ENCODE measurements at regions not wholly inside any gene's neighbourhood (a gene's known extent, or its start where the extent isn't known, plus 50 kb on each side); places are given as distances from the start of the nearest gene placed in this dataset.

- CTCF ChIA-PET: no interaction called here
- Histone ChIP-seq H4K20me1 (replicated peaks; ENCODE audit: control insufficient read depth, extremely low read depth, insufficient read depth, low read length) (no peaks in the 10 kb centered on the region), H3K9me3 (replicated peaks; ENCODE audit: control insufficient read depth, insufficient read depth, low read length) (peaks cover 9% of the 10 kb centered on the region), H3K9ac (replicated peaks; ENCODE audit: extremely low read depth, insufficient read depth, low read length) (no peak overlapping the region), H3K27ac (ENCODE audit: insufficient read depth, low read depth, low read length) (no peak overlapping the region), H2AFZ (ENCODE audit: low read depth, low read length) (no peak overlapping the region), H3K79me2 (ENCODE audit: control insufficient read depth, insufficient read depth, low read length) (no peaks in the 10 kb centered on the region), H3K4me1 (ENCODE audit: control insufficient read depth, extremely low read depth, insufficient read depth, low read length) (no peaks in the 10 kb centered on the region), H3K36me3 (ENCODE audit: control insufficient read depth in 2 of 2, extremely low read depth in 1 of 2, insufficient read depth in 2 of 2, low read length in 2 of 2) (no peaks in the 10 kb centered on the region), H3K9me1 (replicated peaks; ENCODE audit: control insufficient read depth, extremely low read depth, insufficient read depth, low read length) (no peaks in the 10 kb centered on the region), H3K4me2 (ENCODE audit: insufficient read depth, low read length) (no peak overlapping the region), H3K4me3 (replicated peaks in 1 of 3; ENCODE audit: insufficient read depth in 1 of 3, low read depth in 1 of 3, low read length in 3 of 3) (no peak overlapping the region), H3K27me3 (ENCODE audit: control insufficient read depth in 2 of 2, insufficient read depth in 2 of 2, low read length in 2 of 2) (no peaks in the 10 kb centered on the region)
- no TSS peak for BruUV-seq (replicated peaks)
- FAIRE-seq: no peak
- POLR2A ChIA-PET: no interaction called here
- intact Hi-C loops (cut with micrococcal nuclease): no loop called here
- dilution Hi-C loops (cut with MboI; ENCODE audit: extremely low pct_ligation_motif_present, low sequenced_read_pairs): no loop called here
- no peak for TF ChIP-seq FOS (IDR thresholded peaks at IDR 0.05; ENCODE audit: borderline replicate concordance, insufficient read depth, low read length)
- TF ChIP-seq MYC (IDR thresholded peaks at IDR 0.05; ENCODE audit: low read depth, low read length): no peak
- no peak for TF ChIP-seq POLR2A (IDR thresholded peaks at IDR 0.05; ENCODE audit: low read depth, low read length)
- no peak for TF ChIP-seq EZH2 (IDR thresholded peaks at IDR 0.05; ENCODE audit: borderline replicate concordance, low read depth, low read length, severe bottlenecking)
- TF ChIP-seq JUN (IDR thresholded peaks at IDR 0.05; ENCODE audit: borderline replicate concordance, insufficient read depth, insufficient read length, low read depth): no peak
- TF ChIP-seq POLR2AphosphoS5 (IDR thresholded peaks at IDR 0.05; ENCODE audit: insufficient read depth, low read depth, low read length): no peak
- TF ChIP-seq GATA2 (IDR thresholded peaks at IDR 0.05; ENCODE audit: insufficient read depth, insufficient read length, low read depth, low read length): no peak
- no peak for TF ChIP-seq MAX (IDR thresholded peaks at IDR 0.05; ENCODE audit: insufficient read depth, insufficient read length)
- TF ChIP-seq, protein P1, sequence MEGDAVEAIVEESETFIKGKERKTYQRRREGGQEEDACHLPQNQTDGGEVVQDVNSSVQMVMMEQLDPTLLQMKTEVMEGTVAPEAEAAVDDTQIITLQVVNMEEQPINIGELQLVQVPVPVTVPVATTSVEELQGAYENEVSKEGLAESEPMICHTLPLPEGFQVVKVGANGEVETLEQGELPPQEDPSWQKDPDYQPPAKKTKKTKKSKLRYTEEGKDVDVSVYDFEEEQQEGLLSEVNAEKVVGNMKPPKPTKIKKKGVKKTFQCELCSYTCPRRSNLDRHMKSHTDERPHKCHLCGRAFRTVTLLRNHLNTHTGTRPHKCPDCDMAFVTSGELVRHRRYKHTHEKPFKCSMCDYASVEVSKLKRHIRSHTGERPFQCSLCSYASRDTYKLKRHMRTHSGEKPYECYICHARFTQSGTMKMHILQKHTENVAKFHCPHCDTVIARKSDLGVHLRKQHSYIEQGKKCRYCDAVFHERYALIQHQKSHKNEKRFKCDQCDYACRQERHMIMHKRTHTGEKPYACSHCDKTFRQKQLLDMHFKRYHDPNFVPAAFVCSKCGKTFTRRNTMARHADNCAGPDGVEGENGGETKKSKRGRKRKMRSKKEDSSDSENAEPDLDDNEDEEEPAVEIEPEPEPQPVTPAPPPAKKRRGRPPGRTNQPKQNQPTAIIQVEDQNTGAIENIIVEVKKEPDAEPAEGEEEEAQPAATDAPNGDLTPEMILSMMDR (IDR thresholded peaks at IDR 0.05; ENCODE audit: extremely low read depth in 1 of 2, insufficient read depth in 1 of 2, low read depth in 1 of 2, low read length in 2 of 2): no peak
- no peak for DNase-seq (ENCODE audit: low read depth, low spot score)
Measured at GRCh38 chr2:228378233-228378632, 196.7 kb upstream of the SPHKAP start.

Measured in endothelial cell of umbilical vein (primary cell).